WTC11 (cell line): ENCODE measurements at regions not wholly inside any gene's neighbourhood (a gene's known extent, or its start where the extent isn't known, plus 50 kb on each side); places are given as distances from the start of the nearest gene placed in this dataset.
A peak's percentile ranks its signal among the peaks of the same experiment; 100 is the strongest.

Source experiments
- ATAC-seq: fragments of 200-7000 bp; cut with Tn5 transposase; 2 replicates; pipeline ENCODE4 v1.10.0; 2021; ENCODE audit warnings: mild to moderate bottlenecking, moderate library complexity
- CTCF ChIA-PET: fragments of 300-600 bp; sonication (Branson Sonifier 250); formaldehyde crosslinking; loops from one replicate; lab custom pipeline; 2021; ENCODE audit warnings: antibody characterized with exemption; lab: Charles Lee
- POLR2A ChIA-PET: fragments of 350-600 bp; sonication (Branson Sonifier 250); formaldehyde crosslinking; loops from one replicate; lab custom pipeline; 2021; ENCODE audit warnings: antibody characterized with exemption; lab: Charles Lee
- DNase-seq: peaks from one replicate; pipeline ENCODE4 v3.0.0; 2021; ENCODE audit warnings: low spot score
- H3K27ac Mint-ChIP-seq: 2 replicates; pipeline ENCODE4 v1.8.0; 2021; ENCODE audit warnings: mixed read lengths
- H3K27me3 Mint-ChIP-seq: 2 replicates; pipeline ENCODE4 v1.8.0; 2021; ENCODE audit warnings: low read depth, mild to moderate bottlenecking, moderate library complexity, mixed read lengths
- H3K36me3 Mint-ChIP-seq: 2 replicates; pipeline ENCODE4 v1.8.0; 2021; ENCODE audit warnings: mixed read lengths
- H3K4me1 Mint-ChIP-seq: 2 replicates; pipeline ENCODE4 v1.8.0; 2022; ENCODE audit warnings: mixed read lengths
- H3K4me3 Mint-ChIP-seq: 2 replicates; pipeline ENCODE4 v1.8.0; 2021; ENCODE audit warnings: mild to moderate bottlenecking, moderate library complexity, mixed read lengths
- H3K9me3 Mint-ChIP-seq: 2 replicates; pipeline ENCODE4 v1.8.0; 2021; ENCODE audit warnings: mixed read lengths
- AFF4 ChIP-seq: sonication (generic); formaldehyde crosslinking; IDR thresholded peaks from 2 replicates; pipeline ENCODE4 v1.8.1; 2023; ENCODE audit warnings: mild to moderate bottlenecking, missing genetic modification reagents, borderline replicate concordance
- AR ChIP-seq: fragments of 250-450 bp; sonication (Bioruptor Pico); IDR thresholded peaks from 2 replicates; pipeline ENCODE4 v1.9.0; 2021; ENCODE audit warnings: mild to moderate bottlenecking
- CREB1 ChIP-seq: sonication (generic); formaldehyde crosslinking; IDR thresholded peaks from 2 replicates; pipeline ENCODE4 v1.8.0; 2023; ENCODE audit warnings: mild to moderate bottlenecking, missing genetic modification reagents
- EMX1 ChIP-seq: fragments of 250-450 bp; sonication (Bioruptor Pico); IDR thresholded peaks from 2 replicates; pipeline ENCODE4 v1.8.0; 2021; ENCODE audit warnings: mild to moderate bottlenecking
- FOXP1 ChIP-seq: sonication (generic); formaldehyde crosslinking; IDR thresholded peaks from 2 replicates; pipeline ENCODE4 v1.8.0; 2022; ENCODE audit warnings: missing genetic modification reagents, mild to moderate bottlenecking, moderate library complexity, borderline replicate concordance
- JUN ChIP-seq: sonication (generic); formaldehyde crosslinking; IDR thresholded peaks from 2 replicates; pipeline ENCODE4 v1.8.0; 2023; ENCODE audit warnings: mild to moderate bottlenecking, missing genetic modification reagents
- NFE2L1 ChIP-seq: sonication (generic); formaldehyde crosslinking; IDR thresholded peaks from 2 replicates; pipeline ENCODE4 v1.8.1; 2023; ENCODE audit warnings: missing genetic modification reagents
- PRDM15 ChIP-seq: sonication (generic); formaldehyde crosslinking; IDR thresholded peaks from 2 replicates; pipeline ENCODE4 v1.8.0; 2022; ENCODE audit warnings: missing genetic modification reagents
- PREB ChIP-seq: sonication (generic); formaldehyde crosslinking; IDR thresholded peaks from 2 replicates; pipeline ENCODE4 v1.8.1; 2022; ENCODE audit warnings: mild to moderate bottlenecking, missing genetic modification reagents, moderate library complexity, borderline replicate concordance
- RELA ChIP-seq: sonication (generic); formaldehyde crosslinking; IDR thresholded peaks from 2 replicates; pipeline ENCODE4 v1.8.1; 2022; ENCODE audit warnings: missing genetic modification reagents, mild to moderate bottlenecking, borderline replicate concordance
- SP1 ChIP-seq: sonication (generic); formaldehyde crosslinking; conservative IDR thresholded peaks from 2 replicates; pipeline ENCODE4 v1.8.1; 2022; ENCODE audit warnings: missing genetic modification reagents
- STAT6 ChIP-seq: sonication (generic); formaldehyde crosslinking; conservative IDR thresholded peaks from 2 replicates; pipeline ENCODE4 v1.8.1; 2023; ENCODE audit warnings: mild to moderate bottlenecking, low read depth, missing genetic modification reagents, moderate library complexity
- TCF7 ChIP-seq: sonication (generic); formaldehyde crosslinking; IDR thresholded peaks from 2 replicates; pipeline ENCODE4 v1.8.0; 2022; ENCODE audit warnings: mild to moderate bottlenecking, low read depth, missing genetic modification reagents, moderate library complexity
- ZNF232 ChIP-seq: sonication (generic); formaldehyde crosslinking; IDR thresholded peaks from 2 replicates; pipeline ENCODE4 v1.8.0; 2022; ENCODE audit warnings: mild to moderate bottlenecking, missing genetic modification reagents
- TF ChIP-seq, protein P1 (sequence below): sonication (generic); formaldehyde crosslinking; IDR thresholded peaks from 2 replicates; pipeline ENCODE4 v1.8.0; 2022; ENCODE audit warnings: mild to moderate bottlenecking, missing genetic modification reagents
- TF ChIP-seq, protein P2 (sequence below): sonication (generic); formaldehyde crosslinking; IDR thresholded peaks from 2 replicates; pipeline ENCODE4 v1.8.1; 2023; ENCODE audit warnings: mild to moderate bottlenecking, moderate library complexity, missing genetic modification reagents

DNA sequence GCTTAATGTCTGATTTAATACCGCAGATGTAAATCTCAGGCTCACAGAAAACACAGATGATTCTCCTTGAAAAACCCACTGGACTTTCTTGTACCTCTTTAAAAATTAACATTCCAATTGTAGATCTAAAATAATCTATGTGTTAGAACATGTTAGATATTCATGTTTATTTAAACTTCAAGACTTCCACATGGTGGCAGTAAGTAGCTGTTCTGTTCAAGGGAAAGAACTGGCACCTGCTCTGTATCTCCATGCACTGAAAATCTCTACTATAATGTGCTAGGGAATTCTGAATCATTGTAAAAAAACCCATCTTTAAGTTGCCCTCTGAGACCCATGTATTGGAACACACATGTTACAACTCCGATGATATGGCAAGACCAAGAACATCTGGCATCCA, 366.9 kb downstream of the DMRTA1 start:
- no peak for DNase-seq
- no peak overlapping the region for H3K27ac Mint-ChIP-seq
- POLR2A ChIA-PET = no interaction called here
- H3K9me3 Mint-ChIP-seq = no peaks in the 10 kb centered on the region
- H3K4me1 Mint-ChIP-seq = no peaks in the 10 kb centered on the region
- ATAC-seq = peak; percentile 67; the same call in 1 of the 2 replicates
- TF ChIP-seq TCF7 (no peak), FOXP1 (CRISPR knock-in tag) (no peak)
- TF ChIP-seq, all 79 proteins: peak for 0
- CTCF ChIA-PET = interaction anchor here (1.7 to 2.2 kb wide), 2 partner anchors 38 to 275 kb away, joined by 4 to 12 read pairs; no protein-coding TSS in a partner anchor
- Mint-ChIP-seq H3K27me3 (no peaks in the 10 kb centered on the region), H3K4me3 (no peak overlapping the region), H3K36me3 (no peaks in the 10 kb centered on the region)

DNA sequence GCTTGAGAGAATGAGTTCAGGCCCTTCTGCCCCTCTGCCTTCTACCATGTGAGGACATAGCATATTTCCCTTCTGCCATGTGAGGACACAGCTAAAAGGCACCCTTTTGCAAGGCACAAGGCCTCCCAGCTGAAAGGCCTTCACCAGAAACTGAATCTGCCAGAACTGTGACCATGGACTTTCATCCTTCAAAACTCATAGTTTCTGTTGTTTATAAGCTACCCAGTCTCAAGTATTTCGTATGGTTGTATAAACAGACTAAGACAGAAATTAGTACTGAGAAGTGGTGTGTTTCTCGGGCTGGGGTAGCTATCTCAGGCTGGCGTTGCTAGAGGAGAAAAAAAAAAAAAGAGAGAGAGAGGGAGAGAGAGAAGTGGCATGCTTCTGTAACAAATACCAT, 368.6 kb downstream of the DMRTA1 start:
- ChIA-PET POLR2A (interaction anchor here (0.7 kb wide), 1 partner anchor 108 kb away, joined by 4 read pairs; no protein-coding TSS in a partner anchor), CTCF (interaction anchor here (1.1 to 1.5 kb wide), 2 partner anchors 273 to 287 kb away, joined by 3 to 13 read pairs; no protein-coding TSS in a partner anchor)
- Mint-ChIP-seq H3K27ac (no peak overlapping the region), H3K4me3 (no peak overlapping the region), H3K9me3 (no peaks in the 10 kb centered on the region), H3K4me1 (no peaks in the 10 kb centered on the region), H3K36me3 (no peaks in the 10 kb centered on the region), H3K27me3 (no peaks in the 10 kb centered on the region)
- no peak for ATAC-seq
- no peak for DNase-seq
- TF ChIP-seq ZNF232 (CRISPR knock-in tag) (no peak), PREB (CRISPR knock-in tag) (no peak), SP1 (CRISPR knock-in tag) (no peak), JUN (CRISPR knock-in tag) (no peak), NFE2L1 (no peak), CREB1 (CRISPR knock-in tag) (no peak), EMX1 (CRISPR knock-in tag) (no peak), PRDM15 (CRISPR knock-in tag) (no peak), STAT6 (no peak), AFF4 (no peak), AR (no peak), RELA (CRISPR knock-in tag) (no peak)
- TF ChIP-seq, protein P1, sequence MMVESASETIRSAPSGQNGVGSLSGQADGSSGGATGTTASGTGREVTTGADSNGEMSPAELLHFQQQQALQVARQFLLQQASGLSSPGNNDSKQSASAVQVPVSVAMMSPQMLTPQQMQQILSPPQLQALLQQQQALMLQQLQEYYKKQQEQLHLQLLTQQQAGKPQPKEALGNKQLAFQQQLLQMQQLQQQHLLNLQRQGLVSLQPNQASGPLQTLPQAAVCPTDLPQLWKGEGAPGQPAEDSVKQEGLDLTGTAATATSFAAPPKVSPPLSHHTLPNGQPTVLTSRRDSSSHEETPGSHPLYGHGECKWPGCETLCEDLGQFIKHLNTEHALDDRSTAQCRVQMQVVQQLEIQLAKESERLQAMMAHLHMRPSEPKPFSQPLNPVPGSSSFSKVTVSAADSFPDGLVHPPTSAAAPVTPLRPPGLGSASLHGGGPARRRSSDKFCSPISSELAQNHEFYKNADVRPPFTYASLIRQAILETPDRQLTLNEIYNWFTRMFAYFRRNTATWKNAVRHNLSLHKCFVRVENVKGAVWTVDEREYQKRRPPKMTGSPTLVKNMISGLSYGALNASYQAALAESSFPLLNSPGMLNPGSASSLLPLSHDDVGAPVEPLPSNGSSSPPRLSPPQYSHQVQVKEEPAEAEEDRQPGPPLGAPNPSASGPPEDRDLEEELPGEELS (CRISPR knock-in tag) = no peak
- TF ChIP-seq, protein P2, sequence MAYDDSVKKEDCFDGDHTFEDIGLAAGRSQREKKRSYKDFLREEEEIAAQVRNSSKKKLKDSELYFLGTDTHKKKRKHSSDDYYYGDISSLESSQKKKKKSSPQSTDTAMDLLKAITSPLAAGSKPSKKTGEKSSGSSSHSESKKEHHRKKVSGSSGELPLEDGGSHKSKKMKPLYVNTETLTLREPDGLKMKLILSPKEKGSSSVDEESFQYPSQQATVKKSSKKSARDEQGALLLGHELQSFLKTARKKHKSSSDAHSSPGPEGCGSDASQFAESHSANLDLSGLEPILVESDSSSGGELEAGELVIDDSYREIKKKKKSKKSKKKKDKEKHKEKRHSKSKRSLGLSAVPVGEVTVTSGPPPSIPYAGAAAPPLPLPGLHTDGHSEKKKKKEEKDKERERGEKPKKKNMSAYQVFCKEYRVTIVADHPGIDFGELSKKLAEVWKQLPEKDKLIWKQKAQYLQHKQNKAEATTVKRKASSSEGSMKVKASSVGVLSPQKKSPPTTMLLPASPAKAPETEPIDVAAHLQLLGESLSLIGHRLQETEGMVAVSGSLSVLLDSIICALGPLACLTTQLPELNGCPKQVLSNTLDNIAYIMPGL = no peak
